GM12873 (cell line): ENCODE measurements at regions not wholly inside any gene's neighbourhood (a gene's known extent, or its start where the extent isn't known, plus 50 kb on each side); places are given as distances from the start of the nearest gene placed in this dataset.

Source experiments
- CTCF ChIP-seq: IDR thresholded peaks from 2 replicates; pipeline ENCODE4 v1.5.1; 2012; ENCODE audit warnings: low read depth, mild to moderate bottlenecking, moderate library complexity, low read length, control low read depth; ENCODE audit not compliant: insufficient read depth; ENCODE audit errors: missing control alignments

GRCh38 chr3:8451696-8452095 is 49.9 kb upstream of the LMCD1 start:
- no peak for TF ChIP-seq CTCF
